Ishikawa (cell line): ENCODE measurements at regions not wholly inside any gene's neighbourhood (a gene's known extent, or its start where the extent isn't known, plus 50 kb on each side); places are given as distances from the start of the nearest gene placed in this dataset.

Source experiments
- EP300 ChIP-seq: IDR thresholded peaks from 2 replicates; pipeline ENCODE4 v1.6.1; 2012; ENCODE audit warnings: borderline replicate concordance
- TAF1 ChIP-seq: IDR thresholded peaks from 2 replicates; pipeline ENCODE4 v1.6.1; 2012; ENCODE audit warnings: low read depth, mild to moderate bottlenecking
- TCF12 ChIP-seq: IDR thresholded peaks from 2 replicates; pipeline ENCODE4 v1.6.1; 2012; ENCODE audit warnings: low read depth

DNA sequence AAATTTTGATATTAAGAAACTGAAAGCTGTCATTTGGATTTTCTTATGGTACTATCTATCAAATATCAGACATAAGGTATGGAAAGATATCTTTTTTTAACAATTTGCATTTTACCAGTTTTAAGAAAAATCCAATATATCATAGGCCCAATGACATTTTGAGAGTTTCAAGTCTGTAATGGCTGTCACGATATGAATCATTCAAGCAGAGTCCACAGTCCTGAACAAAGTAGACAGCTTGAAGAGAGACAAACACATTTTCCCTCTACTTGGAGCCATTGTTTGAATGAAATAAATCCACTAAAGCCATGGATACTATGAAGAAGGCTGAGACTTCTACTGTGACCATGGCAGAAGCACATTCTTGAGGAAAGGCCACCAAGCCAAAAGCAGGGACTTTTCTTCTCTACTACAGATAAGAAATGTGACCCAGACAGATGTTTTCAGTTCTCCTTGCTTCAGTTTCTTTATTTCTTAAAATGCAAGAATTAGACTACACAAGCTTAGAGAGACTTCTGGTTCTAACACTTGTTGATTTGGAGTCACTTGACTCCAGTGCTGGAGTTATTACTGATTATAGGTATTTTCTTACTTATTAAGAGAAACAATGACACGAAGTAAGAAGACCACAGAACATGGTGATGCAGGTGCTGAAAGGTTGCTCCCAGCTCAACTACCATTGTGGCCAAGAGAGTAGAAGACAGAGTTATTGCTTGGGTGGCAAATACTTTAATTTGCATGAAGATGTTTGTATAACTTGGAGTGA is 429.1 kb downstream of the KIF20B start:
- no peak for TF ChIP-seq TAF1
- no peak for TF ChIP-seq EP300
- no peak for TF ChIP-seq TCF12
